ENCODE measurements at regions not wholly inside any gene's neighbourhood (a gene's known extent, or its start where the extent isn't known, plus 50 kb on each side); places are given as distances from the start of the nearest gene placed in this dataset.

DNA sequence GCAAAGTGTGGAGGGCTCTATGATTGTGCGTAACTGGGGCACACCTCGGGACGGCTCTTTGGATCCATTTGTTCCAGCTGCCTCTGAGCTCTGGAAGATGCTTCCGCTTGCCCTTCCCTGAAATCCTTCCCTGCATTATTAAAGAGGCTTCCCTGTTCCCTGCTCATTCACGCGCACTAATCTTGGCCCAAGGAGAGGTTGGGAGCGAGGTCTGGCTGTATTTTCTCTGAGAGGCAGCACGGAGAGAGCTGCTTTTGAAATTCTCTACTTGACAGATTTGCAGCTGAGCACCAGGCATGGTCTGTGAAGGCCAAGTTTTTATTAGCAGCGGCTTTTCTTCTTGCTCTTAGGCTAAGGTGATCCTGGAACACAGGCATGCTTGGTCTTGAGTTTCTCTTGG is 94.8 kb upstream of the NTM start:
- H3K4me1 Mint-ChIP-seq: no peaks in the 10 kb centered on the region
- intact Hi-C loops (cut with micrococcal nuclease): no loop called here
- no peaks in the 10 kb centered on the region for H3K9me3 Mint-ChIP-seq
- DNase-seq: no peak
- H3K4me3 Mint-ChIP-seq: no peak overlapping the region
- H3K27ac Mint-ChIP-seq: no peak overlapping the region
- H3K27me3 Mint-ChIP-seq: no peaks in the 10 kb centered on the region
- no peaks in the 10 kb centered on the region for H3K36me3 Mint-ChIP-seq (ENCODE audit: low read depth)

DNA sequence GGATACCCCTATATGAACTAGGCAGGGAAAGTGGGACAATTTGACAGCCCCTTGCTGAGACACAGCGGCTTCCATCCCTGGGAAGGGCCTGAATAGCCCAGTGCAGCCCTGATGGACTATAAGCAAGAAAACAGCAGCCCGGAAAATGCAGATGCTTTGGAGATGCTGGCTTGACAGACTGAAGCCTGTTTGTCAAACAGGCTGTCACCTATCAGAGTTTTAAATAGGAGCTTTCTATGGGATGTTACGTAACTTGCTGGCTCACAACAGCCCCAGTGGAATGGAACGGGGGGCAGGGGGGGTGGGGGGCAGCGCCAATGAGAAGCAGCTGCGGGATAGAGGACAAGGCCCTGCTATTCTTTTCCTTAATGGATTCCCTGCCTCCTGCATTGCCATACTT is 91.9 kb upstream of the NTM start:
- Mint-ChIP-seq H3K4me1 (no peaks in the 10 kb centered on the region), H3K27me3 (no peaks in the 10 kb centered on the region), H3K27ac (no peak overlapping the region), H3K36me3 (ENCODE audit: low read depth) (no peaks in the 10 kb centered on the region), H3K4me3 (no peak overlapping the region), H3K9me3 (no peaks in the 10 kb centered on the region)
- intact Hi-C loops (cut with micrococcal nuclease): no loop called here
- no peak for DNase-seq

DNA sequence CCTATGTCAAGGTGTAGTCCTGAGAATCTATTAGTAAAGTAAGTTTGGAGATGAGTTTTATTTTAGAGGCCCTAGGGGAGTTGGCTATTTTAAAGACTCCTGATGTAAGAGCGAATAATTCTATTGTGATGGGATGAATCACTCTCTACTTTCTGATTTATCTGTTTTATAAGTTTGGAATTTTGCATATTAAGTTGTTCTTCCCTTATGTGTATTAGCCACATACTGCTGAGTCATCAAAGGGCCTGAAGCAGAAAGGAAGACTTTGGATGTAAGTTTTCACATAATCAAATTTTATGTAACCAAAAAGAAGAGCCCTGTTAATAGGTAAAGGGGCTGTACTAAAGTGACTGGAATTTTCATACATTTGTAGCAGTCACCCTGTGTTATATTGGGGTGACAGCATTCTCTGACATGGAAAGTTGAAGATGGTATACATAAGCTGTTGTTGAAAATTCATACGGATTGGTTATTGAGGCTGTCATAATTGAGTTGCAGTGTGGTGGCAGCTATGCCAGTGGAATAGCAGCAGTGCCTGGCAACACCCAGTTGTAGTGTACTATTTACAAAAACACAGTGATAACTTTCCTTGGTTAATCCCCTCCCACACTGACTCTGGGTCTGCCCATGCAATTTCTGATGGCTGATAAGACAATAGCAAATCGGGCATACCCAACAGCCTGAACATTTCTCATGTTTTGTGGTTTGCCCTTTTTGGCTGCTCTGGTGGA is 90.6 kb upstream of the NTM start:
- Mint-ChIP-seq H3K4me3 (no peak overlapping the region), H3K36me3 (ENCODE audit: low read depth) (no peaks in the 10 kb centered on the region), H3K9me3 (no peaks in the 10 kb centered on the region), H3K27me3 (no peaks in the 10 kb centered on the region), H3K27ac (no peak overlapping the region), H3K4me1 (no peaks in the 10 kb centered on the region)
- intact Hi-C loops (cut with micrococcal nuclease): no loop called here
- DNase-seq: no peak

DNA sequence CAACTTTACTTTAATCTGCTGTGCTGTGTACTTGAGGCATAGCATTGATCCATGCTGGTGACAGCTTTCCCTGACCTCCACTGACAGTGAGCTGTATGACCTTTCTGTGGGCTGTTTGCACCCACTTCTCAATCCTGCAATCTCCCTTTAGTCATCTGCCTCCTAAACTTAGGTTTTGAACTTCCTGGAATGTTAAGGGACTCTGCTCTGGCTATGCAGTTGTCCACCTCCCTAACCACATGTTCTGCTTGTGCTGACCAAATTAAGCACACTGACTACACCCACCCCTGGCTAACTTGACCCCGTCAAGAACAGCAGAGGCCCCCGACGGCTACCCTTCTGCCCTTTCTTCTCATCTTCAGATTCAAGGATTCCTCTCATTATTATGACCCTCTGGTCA is 89.1 kb upstream of the NTM start:
- Mint-ChIP-seq H3K27me3 (no peaks in the 10 kb centered on the region), H3K27ac (no peak overlapping the region), H3K4me1 (no peaks in the 10 kb centered on the region), H3K36me3 (ENCODE audit: low read depth) (no peaks in the 10 kb centered on the region), H3K9me3 (no peaks in the 10 kb centered on the region), H3K4me3 (no peak overlapping the region)
- DNase-seq: no peak
- intact Hi-C loops (cut with micrococcal nuclease): no loop called here

DNA sequence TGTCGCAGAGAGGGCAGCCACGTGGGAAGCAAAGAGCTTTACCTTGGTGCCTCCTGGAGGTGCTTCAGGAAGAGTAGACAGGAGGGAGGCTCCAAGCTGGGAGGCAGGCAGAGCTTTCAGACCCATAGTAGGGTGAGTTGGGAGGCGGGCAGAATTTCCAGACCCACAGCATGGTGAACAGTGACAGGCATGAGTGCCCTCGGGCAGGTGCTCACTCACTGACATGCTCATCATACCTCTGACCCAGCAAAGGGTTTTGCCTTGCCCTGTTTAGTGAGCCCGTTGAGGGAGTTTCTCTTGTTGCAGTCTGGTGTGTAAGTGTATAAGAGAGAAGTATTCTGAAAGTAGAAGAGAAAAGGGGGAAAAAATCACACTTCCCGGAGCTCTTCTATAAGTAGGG is 86.4 kb upstream of the NTM start:
- no peaks in the 10 kb centered on the region for H3K4me1 Mint-ChIP-seq
- intact Hi-C loops (cut with micrococcal nuclease): no loop called here
- no peak overlapping the region for H3K4me3 Mint-ChIP-seq
- no peaks in the 10 kb centered on the region for H3K9me3 Mint-ChIP-seq
- DNase-seq: no peak
- H3K27me3 Mint-ChIP-seq: no peaks in the 10 kb centered on the region
- H3K27ac Mint-ChIP-seq: no peak overlapping the region
- no peaks in the 10 kb centered on the region for H3K36me3 Mint-ChIP-seq (ENCODE audit: low read depth)

DNA sequence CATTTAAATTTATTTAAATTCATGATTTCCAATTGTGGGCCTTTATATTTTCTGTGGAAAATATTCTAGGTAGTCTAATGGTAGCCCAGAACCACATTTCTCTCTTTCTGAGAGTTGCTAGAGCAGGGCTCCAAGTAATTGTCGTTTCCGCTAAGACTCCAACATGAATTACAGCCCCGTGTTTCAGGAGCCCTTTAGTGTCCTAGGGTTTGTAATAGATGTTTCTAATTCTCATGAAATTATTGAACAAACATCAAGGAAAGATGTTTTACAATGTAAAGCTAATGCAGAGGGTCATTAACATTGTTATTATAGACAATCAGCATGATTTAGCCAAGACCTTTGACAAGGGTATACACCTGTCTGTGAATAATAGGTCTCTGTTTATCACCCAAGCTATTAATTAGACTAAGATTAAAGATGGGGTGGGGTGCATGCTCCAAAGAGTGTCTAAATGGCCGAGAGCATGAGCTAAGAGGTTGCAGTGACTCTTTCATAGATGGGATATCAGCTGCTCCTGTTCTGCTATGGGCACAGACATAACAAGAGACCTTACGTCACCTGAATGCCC is 81.8 kb upstream of the NTM start:
- intact Hi-C loops (cut with micrococcal nuclease): no loop called here
- no peak for DNase-seq
- no peaks in the 10 kb centered on the region for H3K4me1 Mint-ChIP-seq
- no peaks in the 10 kb centered on the region for H3K36me3 Mint-ChIP-seq (ENCODE audit: low read depth)
- no peaks in the 10 kb centered on the region for H3K9me3 Mint-ChIP-seq
- H3K27me3 Mint-ChIP-seq: no peaks in the 10 kb centered on the region
- H3K27ac Mint-ChIP-seq: no peak overlapping the region
- H3K4me3 Mint-ChIP-seq: no peak overlapping the region

DNA sequence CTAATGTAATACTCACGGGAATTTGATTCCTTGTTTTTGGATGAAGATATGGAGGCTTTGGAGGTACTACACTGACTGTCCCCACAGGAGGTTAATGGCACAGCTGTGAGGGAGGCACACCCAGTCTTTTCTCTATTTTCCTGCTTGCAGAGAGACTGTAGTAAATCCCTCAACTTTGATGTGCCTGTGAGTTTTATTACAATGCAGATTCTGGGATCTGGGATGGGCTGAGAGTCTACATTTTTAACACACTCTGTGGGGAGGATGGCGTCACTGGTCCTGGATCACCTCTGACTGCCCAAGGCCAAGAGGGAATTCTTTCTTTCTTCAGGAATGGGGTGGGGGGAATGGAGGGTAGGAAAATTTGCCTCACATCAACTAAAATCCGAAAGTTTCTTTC is 80.2 kb upstream of the NTM start:
- H3K4me1 Mint-ChIP-seq: no peaks in the 10 kb centered on the region
- intact Hi-C loops (cut with micrococcal nuclease): no loop called here
- no peak for DNase-seq
- no peaks in the 10 kb centered on the region for H3K27me3 Mint-ChIP-seq
- H3K36me3 Mint-ChIP-seq (ENCODE audit: low read depth): no peaks in the 10 kb centered on the region
- H3K27ac Mint-ChIP-seq: no peak overlapping the region
- no peaks in the 10 kb centered on the region for H3K9me3 Mint-ChIP-seq
- no peak overlapping the region for H3K4me3 Mint-ChIP-seq

DNA sequence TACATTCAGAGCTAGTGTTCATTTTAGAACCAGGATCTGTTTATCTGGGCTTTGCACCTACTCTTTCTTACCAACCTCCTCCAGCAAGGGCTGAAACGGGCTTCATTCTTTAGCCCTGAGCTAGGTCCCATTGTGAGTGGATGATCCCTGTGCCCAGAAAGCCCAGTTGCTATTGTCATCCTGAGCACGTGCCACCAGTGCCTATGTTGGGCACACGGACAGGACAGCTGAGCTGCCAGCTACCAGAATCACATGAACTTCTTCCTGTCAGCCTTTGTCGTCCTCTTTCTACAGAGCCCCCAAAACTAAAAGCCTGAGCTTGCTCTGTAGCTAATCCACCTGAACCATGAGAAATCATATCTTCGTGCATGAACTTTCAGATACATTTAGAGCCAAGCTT is 74.4 kb upstream of the NTM start:
- Mint-ChIP-seq H3K27ac (no peak overlapping the region), H3K4me3 (no peak overlapping the region)
- intact Hi-C loops (cut with micrococcal nuclease): no loop called here

DNA sequence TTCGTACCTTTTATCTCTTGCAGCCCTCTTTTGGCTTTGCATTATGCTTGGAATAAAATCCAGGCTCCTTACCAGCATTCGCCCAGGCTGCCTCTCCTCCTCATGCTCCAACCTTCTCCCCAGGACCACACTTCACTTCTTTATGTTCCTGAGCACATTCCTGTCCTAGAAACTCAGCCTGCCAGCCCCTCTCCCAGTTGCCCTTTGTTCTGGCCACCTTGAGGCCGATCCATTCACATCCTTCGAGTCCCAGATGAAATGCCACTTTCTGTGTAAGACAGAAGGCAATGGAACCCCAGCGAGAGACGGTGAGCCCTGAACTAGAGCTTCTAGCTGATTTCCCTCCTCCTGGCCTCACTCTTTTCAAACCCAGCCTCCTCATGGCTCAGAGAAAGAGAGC is 73.0 kb upstream of the NTM start:
- no peaks in the 10 kb centered on the region for H3K36me3 Mint-ChIP-seq (ENCODE audit: low read depth)
- no peaks in the 10 kb centered on the region for H3K9me3 Mint-ChIP-seq
- intact Hi-C loops (cut with micrococcal nuclease): no loop called here
- H3K4me3 Mint-ChIP-seq: no peak overlapping the region
- DNase-seq: no peak
- no peak overlapping the region for H3K27ac Mint-ChIP-seq
- H3K27me3 Mint-ChIP-seq: peaks cover 5% of the 10 kb centered on the region
- no peaks in the 10 kb centered on the region for H3K4me1 Mint-ChIP-seq

More for the DNA sequence above, 74.4 kb upstream of the NTM start:
- Mint-ChIP-seq H3K27me3 (peaks cover 5% of the 10 kb centered on the region), H3K4me1 (no peaks in the 10 kb centered on the region), H3K36me3 (ENCODE audit: low read depth) (no peaks in the 10 kb centered on the region), H3K9me3 (no peaks in the 10 kb centered on the region)
- DNase-seq: no peak

DNA sequence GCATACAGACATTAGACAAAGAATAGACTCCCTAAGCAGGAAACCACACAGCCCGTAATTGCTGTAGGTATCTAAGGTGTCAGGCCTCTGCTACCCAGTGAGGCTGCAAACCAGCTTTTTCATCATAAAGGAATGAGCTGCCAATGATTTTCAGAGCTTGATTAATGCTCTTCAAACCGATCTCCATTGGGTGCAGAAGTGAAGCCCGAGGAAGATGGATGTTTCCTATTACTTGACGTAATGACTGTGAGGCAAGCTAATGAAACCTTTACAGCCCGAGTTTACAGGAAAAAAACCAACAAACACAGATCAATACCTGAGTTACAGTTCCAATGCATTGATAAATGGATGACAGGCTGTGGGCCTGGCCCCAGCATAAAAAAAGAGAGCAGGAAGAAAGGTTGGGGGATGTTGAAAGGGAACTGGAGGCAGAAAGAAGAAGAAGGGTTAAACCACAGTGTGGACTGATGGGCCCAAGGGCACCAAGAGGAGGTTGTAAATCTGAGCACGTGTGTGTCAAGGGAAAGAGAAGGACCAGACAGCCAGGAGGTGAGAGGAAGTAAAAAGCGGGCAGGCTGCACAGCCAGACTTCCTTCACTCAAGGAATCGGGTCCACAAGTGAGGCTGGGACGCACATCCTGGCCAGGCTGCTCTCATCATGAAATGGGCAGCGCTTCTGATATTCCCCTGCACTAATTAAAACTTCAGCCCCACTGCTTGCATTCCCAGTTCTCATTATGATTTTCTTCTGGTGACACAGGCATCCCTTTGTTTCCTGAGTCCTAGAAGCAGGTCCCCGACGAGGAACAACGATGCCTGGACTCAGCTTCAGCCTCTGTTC is 70.6 kb upstream of the NTM start:
- intact Hi-C loops (cut with micrococcal nuclease): no loop called here
- H3K27me3 Mint-ChIP-seq: peaks cover 5% of the 10 kb centered on the region
- no peak overlapping the region for H3K27ac Mint-ChIP-seq
- H3K36me3 Mint-ChIP-seq (ENCODE audit: low read depth): no peaks in the 10 kb centered on the region
- H3K4me1 Mint-ChIP-seq: no peaks in the 10 kb centered on the region
- DNase-seq: no peak
- H3K4me3 Mint-ChIP-seq: no peak overlapping the region
- H3K9me3 Mint-ChIP-seq: no peaks in the 10 kb centered on the region

DNA sequence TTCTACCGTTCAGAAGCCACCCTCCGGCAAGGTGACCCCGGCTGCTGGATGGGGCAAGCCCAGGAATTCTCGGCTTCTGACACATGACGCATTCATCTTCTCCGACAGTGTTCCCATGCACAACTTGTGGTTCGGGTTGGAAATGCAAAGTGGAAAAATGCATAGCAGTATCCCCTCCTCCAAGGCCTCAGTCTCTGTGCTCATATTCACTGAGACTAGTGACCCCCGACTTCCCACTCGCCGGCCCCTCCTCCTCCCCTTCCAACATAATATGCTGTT is 70.0 kb upstream of the NTM start:
- Mint-ChIP-seq H3K36me3 (ENCODE audit: low read depth) (no peaks in the 10 kb centered on the region), H3K27ac (no peak overlapping the region), H3K4me3 (no peak overlapping the region), H3K9me3 (no peaks in the 10 kb centered on the region), H3K27me3 (peaks cover 5% of the 10 kb centered on the region), H3K4me1 (no peaks in the 10 kb centered on the region)
- intact Hi-C loops (cut with micrococcal nuclease): no loop called here
- no peak for DNase-seq

DNA sequence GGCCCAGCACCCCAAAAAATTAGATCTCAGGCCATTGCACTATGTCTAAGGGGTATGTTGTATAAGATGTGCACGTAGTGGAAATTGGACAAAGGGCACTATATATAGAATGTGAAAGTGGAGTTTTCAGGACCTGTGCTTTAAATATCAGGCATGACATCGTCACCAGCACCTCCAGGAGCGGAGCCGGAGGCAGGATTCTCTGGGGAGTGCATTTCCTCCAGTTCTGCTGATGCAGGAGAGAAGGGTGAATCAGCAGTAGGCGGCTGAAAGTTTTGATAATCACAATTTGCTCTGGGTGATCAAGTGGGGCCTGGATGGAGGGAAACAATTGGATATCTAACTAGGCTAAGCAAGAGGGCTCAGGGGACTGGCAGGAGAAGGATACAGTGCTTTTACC is 69.1 kb upstream of the NTM start:
- Mint-ChIP-seq H3K27me3 (peaks cover 5% of the 10 kb centered on the region), H3K4me1 (no peaks in the 10 kb centered on the region)
- no peak for DNase-seq

DNA sequence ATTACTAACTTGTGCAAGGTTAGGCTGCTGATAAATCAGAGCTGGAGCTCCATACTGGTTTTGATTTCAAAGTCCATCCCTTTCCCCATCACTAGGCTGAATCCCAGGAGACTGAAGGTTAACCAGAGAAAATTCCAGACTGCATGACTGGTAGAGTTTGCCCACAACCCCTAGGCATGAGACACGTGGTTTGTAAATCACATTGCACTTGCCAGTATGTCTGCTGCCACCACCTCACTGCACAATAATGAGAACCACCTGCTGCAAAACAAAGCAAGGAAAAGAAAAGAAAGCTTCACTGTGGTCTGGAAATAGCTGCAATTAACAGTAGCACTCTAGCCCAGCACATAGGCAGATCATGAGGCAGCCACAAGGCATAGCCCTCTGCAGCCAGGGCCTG is 67.6 kb upstream of the NTM start:
- DNase-seq: no peak
- no peak overlapping the region for H3K27ac Mint-ChIP-seq
- intact Hi-C loops (cut with micrococcal nuclease): no loop called here
- no peaks in the 10 kb centered on the region for H3K9me3 Mint-ChIP-seq
- no peaks in the 10 kb centered on the region for H3K36me3 Mint-ChIP-seq (ENCODE audit: low read depth)
- no peaks in the 10 kb centered on the region for H3K4me1 Mint-ChIP-seq
- H3K27me3 Mint-ChIP-seq: peaks cover 5% of the 10 kb centered on the region
- H3K4me3 Mint-ChIP-seq: no peak overlapping the region

More for the DNA sequence above, 69.1 kb upstream of the NTM start:
- intact Hi-C loops (cut with micrococcal nuclease): no loop called here
- Mint-ChIP-seq H3K27ac (no peak overlapping the region), H3K36me3 (ENCODE audit: low read depth) (no peaks in the 10 kb centered on the region), H3K9me3 (no peaks in the 10 kb centered on the region), H3K4me3 (no peak overlapping the region)

DNA sequence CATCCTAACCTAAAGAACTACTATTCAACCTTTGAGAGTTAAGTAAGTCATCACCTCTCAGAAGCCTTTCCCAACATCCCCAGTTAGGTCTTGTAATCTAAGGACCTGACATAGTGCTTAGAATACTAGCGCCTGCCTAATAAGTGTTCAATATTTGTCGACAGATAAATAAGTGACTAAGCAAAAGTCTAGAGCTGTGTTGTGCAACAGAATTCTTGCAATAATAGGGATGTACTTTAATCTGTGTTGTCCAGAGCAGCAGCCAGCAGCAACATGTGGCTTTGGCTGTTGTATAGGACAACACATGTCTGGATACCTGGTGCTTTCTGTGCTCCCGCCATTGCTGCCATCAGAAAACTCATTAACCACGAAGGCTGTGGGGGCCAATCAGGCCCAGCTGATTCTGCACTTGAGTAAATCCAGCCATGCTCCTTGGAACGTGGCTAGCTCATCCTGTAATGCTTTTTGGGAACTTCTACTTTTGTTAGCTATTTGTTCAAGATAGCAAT is 66.8 kb upstream of the NTM start:
- Mint-ChIP-seq H3K4me3 (no peak overlapping the region), H3K9me3 (no peaks in the 10 kb centered on the region), H3K27me3 (peaks cover 5% of the 10 kb centered on the region), H3K4me1 (no peaks in the 10 kb centered on the region), H3K36me3 (ENCODE audit: low read depth) (no peaks in the 10 kb centered on the region), H3K27ac (no peak overlapping the region)
- DNase-seq: no peak
- intact Hi-C loops (cut with micrococcal nuclease): no loop called here

Measured in activated CD4-positive, alpha-beta T cell treated with anti-CD3 and anti-CD28 coated beads, Interleukin-2, amount 10 ng/mL, durations not matched to agents 24 days and 14 days (primary cell).